ENCODE measurements at regions not wholly inside any gene's neighbourhood (a gene's known extent, or its start where the extent isn't known, plus 50 kb on each side); places are given as distances from the start of the nearest gene placed in this dataset.
A peak's percentile ranks its signal among the peaks of the same experiment; 100 is the strongest.

- DNase-seq: no peak
Measured at GRCh38 chr11:101401245-101401644, 182.6 kb downstream of the TRPC6 start.

- no peak for DNase-seq
Measured at GRCh38 chr11:101397979-101398378, 185.8 kb downstream of the TRPC6 start.

GRCh38 chr11:101390539-101390938 is 193.3 kb downstream of the TRPC6 start:
- DNase-seq: no peak

- no peak for DNase-seq
Measured at GRCh38 chr11:101369835-101370234, 214.0 kb downstream of the TRPC6 start.

GRCh38 chr11:101363706-101364275 is 220.0 kb downstream of the TRPC6 start:
- no peak for DNase-seq

GRCh38 chr11:101362643-101363042 is 221.2 kb downstream of the TRPC6 start:
- DNase-seq: no peak

- no peak for DNase-seq
Measured at GRCh38 chr11:101357771-101358170, 226.0 kb downstream of the TRPC6 start.

- no peak for DNase-seq
Measured at GRCh38 chr11:101354801-101355200, 225.2 kb upstream of the PGR start.

- no peak for DNase-seq
Measured at GRCh38 chr11:101348786-101349185, 219.2 kb upstream of the PGR start.

- DNase-seq: no peak
Measured at GRCh38 chr11:101346591-101346990, 217.0 kb upstream of the PGR start.

- no peak for DNase-seq
Measured at GRCh38 chr11:101345891-101346290, 216.3 kb upstream of the PGR start.

GRCh38 chr11:101342307-101342706 is 212.7 kb upstream of the PGR start:
- DNase-seq: no peak

- DNase-seq: no peak
Measured at GRCh38 chr11:101341578-101341977, 212.0 kb upstream of the PGR start.

GRCh38 chr11:101336858-101337257 is 207.2 kb upstream of the PGR start:
- DNase-seq: no peak

- no peak for DNase-seq
Measured at GRCh38 chr11:101336155-101336554, 206.5 kb upstream of the PGR start.

GRCh38 chr11:101334581-101334980 is 205.0 kb upstream of the PGR start:
- no peak for DNase-seq

- no peak for DNase-seq
Measured at GRCh38 chr11:101331411-101331810, 201.8 kb upstream of the PGR start.

GRCh38 chr11:101327908-101328307 is 198.3 kb upstream of the PGR start:
- DNase-seq: no peak

GRCh38 chr11:101326141-101326540 is 196.5 kb upstream of the PGR start:
- DNase-seq: no peak

GRCh38 chr11:101323997-101324396 is 194.4 kb upstream of the PGR start:
- DNase-seq: peak in 1 of 5 experiments; percentile 1

GRCh38 chr11:101321222-101321621 is 191.6 kb upstream of the PGR start:
- DNase-seq: no peak

GRCh38 chr11:101306721-101307120 is 177.1 kb upstream of the PGR start:
- no peak for DNase-seq

- no peak for DNase-seq
Measured at GRCh38 chr11:101305496-101305895, 175.9 kb upstream of the PGR start.

GRCh38 chr11:101299210-101299609 is 169.6 kb upstream of the PGR start:
- no peak for DNase-seq

GRCh38 chr11:101296896-101297295 is 167.3 kb upstream of the PGR start:
- DNase-seq: no peak
